OCI-LY1 (cell line): ENCODE measurements at regions not wholly inside any gene's neighbourhood (a gene's known extent, or its start where the extent isn't known, plus 50 kb on each side); places are given as distances from the start of the nearest gene placed in this dataset.

Source experiments
- H2AFZ ChIP-seq: fragments of 200-600 bp; sonication (generic), shearing (Covaris generic); 2 replicates; pipeline ENCODE4 v1.6.0; 2014; ENCODE audit warnings: antibody characterized with exemption, mild to moderate bottlenecking, low read length
- H3F3A ChIP-seq: fragments of 200-600 bp; sonication (generic), shearing (Covaris generic); 2 replicates; pipeline ENCODE4 v1.6.0; 2014; ENCODE audit warnings: mild to moderate bottlenecking, antibody characterized with exemption, low read length, moderate library complexity; ENCODE audit not compliant: insufficient read depth
- H3K27ac ChIP-seq: fragments of 200-600 bp; sonication (generic); 2 replicates; pipeline ENCODE4 v1.5.1; 2014; ENCODE audit warnings: low read length, mixed run types, mild to moderate bottlenecking, low read depth; ENCODE audit not compliant: poor library complexity, severe bottlenecking
- H3K27me3 ChIP-seq: fragments of 200-600 bp; sonication (generic); 2 replicates; pipeline ENCODE4 v1.6.0; 2014; ENCODE audit warnings: antibody characterized with exemption, mild to moderate bottlenecking, low read length, moderate library complexity; ENCODE audit not compliant: insufficient read depth
- H3K36me3 ChIP-seq: fragments of 200-600 bp; sonication (generic); 2 replicates; pipeline ENCODE4 v1.6.1; 2014; ENCODE audit warnings: mild to moderate bottlenecking, antibody characterized with exemption, low read length, moderate library complexity, mixed read lengths; ENCODE audit not compliant: insufficient read depth
- H3K4me1 ChIP-seq: fragments of 200-600 bp; sonication (generic); 2 replicates; pipeline ENCODE4 v1.5.1; 2014; ENCODE audit warnings: mild to moderate bottlenecking, low read length, moderate library complexity; ENCODE audit not compliant: insufficient read depth, severe bottlenecking
- H3K4me2 ChIP-seq: fragments of 200-600 bp; sonication (generic), shearing (Covaris generic); 2 replicates; pipeline ENCODE4 v1.6.1; 2014; ENCODE audit warnings: low read length
- H3K4me3 ChIP-seq: fragments of 200-600 bp; sonication (generic); 2 replicates; pipeline ENCODE4 v1.5.1; 2014; ENCODE audit warnings: low read length, low read depth, mild to moderate bottlenecking, mixed read lengths; ENCODE audit not compliant: poor library complexity, severe bottlenecking
- H3K79me2 ChIP-seq: fragments of 200-600 bp; shearing (Covaris generic); 2 replicates; pipeline ENCODE4 v1.6.1; 2016; ENCODE audit warnings: mixed run types, low read length, mixed read lengths; ENCODE audit not compliant: insufficient read depth
- H3K9ac ChIP-seq: fragments of 200-600 bp; sonication (generic), shearing (Covaris generic); 2 replicates; pipeline ENCODE4 v1.6.1; 2014; ENCODE audit warnings: mild to moderate bottlenecking, low read length, mixed read lengths
- H3K9me2 ChIP-seq: fragments of 200-600 bp; sonication (generic), shearing (Covaris generic); 2 replicates; pipeline ENCODE4 v1.6.1; 2014; ENCODE audit warnings: low read depth, mild to moderate bottlenecking, low read length, mixed read lengths
- H3K9me3 ChIP-seq: fragments of 200-600 bp; shearing (Covaris generic); 2 replicates; pipeline ENCODE4 v1.6.1; 2014; ENCODE audit warnings: low read length, mixed read lengths
- H4K20me1 ChIP-seq: fragments of 200-600 bp; sonication (generic), shearing (Covaris generic); 2 replicates; pipeline ENCODE4 v1.6.0; 2016; ENCODE audit warnings: mild to moderate bottlenecking, low read length; ENCODE audit not compliant: insufficient read depth
- CTCF ChIP-seq: fragments of 200-600 bp; sonication (generic), shearing (Covaris generic); IDR thresholded peaks from 2 replicates; pipeline ENCODE4 v1.5.1; 2017; ENCODE audit warnings: mild to moderate bottlenecking, antibody characterized with exemption, low read length, moderate library complexity, mixed read lengths
- EZH2 ChIP-seq: fragments of 200-600 bp; sonication (generic), shearing (Covaris generic); IDR thresholded peaks from 2 replicates; pipeline ENCODE4 v1.8.0; 2017; ENCODE audit warnings: borderline replicate concordance, mixed run types, mild to moderate bottlenecking, antibody characterized with exemption, low read length, moderate library complexity, mixed read lengths

GRCh38 chr1:217921126-217921904, 290.2 kb downstream of the SPATA17 start:
- no peak overlapping the region for H3K4me3 ChIP-seq
- H3K27ac ChIP-seq, result no peak overlapping the region
- TF ChIP-seq EZH2 (no peak), CTCF (no peak)
- no peaks in the 10 kb centered on the region for H3K9me3 ChIP-seq
- H3K79me2 ChIP-seq, result no peaks in the 10 kb centered on the region
- no peaks in the 10 kb centered on the region for H3K36me3 ChIP-seq
- H3K9me2 ChIP-seq, result no peaks in the 10 kb centered on the region
- H3K9ac ChIP-seq, result no peak overlapping the region
- H3K4me1 ChIP-seq, result no peaks in the 10 kb centered on the region
- H4K20me1 ChIP-seq, result no peaks in the 10 kb centered on the region
- H2AFZ ChIP-seq, result no peak overlapping the region
- H3K27me3 ChIP-seq, result no peaks in the 10 kb centered on the region
- H3F3A ChIP-seq, result no peaks in the 10 kb centered on the region
- no peak overlapping the region for H3K4me2 ChIP-seq

DNA sequence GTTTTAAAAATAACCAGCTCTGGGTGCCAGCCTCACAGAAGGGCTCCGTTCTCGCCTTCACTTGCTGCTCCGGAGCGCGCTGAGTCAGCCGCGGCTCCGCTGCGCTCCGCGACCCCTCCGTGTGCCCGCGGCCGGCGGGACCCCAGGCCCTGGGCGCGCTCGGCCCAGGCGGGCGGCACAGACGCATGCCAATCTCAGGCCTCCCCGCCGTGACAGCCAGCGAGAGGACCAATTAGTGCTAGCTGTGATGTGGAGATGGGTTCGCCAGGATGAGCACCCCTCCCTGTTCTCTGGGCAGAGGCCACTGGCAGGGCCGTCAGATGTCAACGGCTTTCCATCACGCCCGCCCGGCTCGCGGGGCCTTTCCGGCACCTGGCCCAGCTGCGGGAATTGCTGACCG, 293.8 kb downstream of the SPATA17 start:
- Histone ChIP-seq H3K9me3 (no peaks in the 10 kb centered on the region), H2AFZ (no peak overlapping the region), H3K4me1 (no peaks in the 10 kb centered on the region), H3K79me2 (no peaks in the 10 kb centered on the region), H3K27ac (no peak overlapping the region), H3K4me2 (no peak overlapping the region), H3F3A (no peaks in the 10 kb centered on the region), H3K9ac (no peak overlapping the region), H4K20me1 (no peaks in the 10 kb centered on the region), H3K9me2 (no peaks in the 10 kb centered on the region), H3K4me3 (no peak overlapping the region), H3K27me3 (no peaks in the 10 kb centered on the region), H3K36me3 (no peaks in the 10 kb centered on the region)
- TF ChIP-seq EZH2, result no peak
- no peak for TF ChIP-seq CTCF

DNA sequence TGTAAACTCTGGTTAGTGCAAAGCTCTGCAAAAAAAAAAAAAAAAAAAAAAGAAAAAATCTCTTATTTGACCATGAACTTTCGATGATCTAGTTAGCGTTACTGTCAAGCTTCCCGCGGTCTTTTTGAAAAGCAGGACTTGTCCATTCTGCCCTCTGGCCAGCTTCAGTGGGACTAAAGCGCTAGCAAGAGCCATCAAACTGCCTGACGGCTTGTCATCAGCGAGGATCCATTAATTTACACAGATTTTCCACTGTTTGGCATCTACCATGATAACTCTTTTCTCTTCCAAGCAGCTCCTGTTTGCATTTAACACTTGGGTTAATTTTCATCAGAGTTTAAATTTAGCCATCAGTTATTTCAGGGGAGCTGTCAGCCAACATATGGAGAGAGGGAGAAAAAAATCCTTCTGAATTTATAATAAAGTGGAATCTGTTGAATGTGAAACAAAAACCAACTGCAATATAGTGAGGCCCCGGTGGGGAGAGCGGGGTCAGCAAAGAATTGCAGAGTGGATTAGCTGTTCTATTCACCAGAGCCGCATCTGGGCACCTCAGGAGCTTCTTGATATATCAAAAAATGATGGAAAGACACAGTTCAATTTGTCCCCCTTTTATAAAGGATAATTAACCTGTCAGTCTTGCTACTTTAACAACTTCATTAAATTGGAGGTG, 298.2 kb downstream of the SPATA17 start:
- no peak overlapping the region for H3K27ac ChIP-seq
- H3K4me3 ChIP-seq, result no peak overlapping the region

More for the DNA sequence above, 298.2 kb downstream of the SPATA17 start:
- no peaks in the 10 kb centered on the region for H3K27me3 ChIP-seq
- H2AFZ ChIP-seq, result no peak overlapping the region
- TF ChIP-seq CTCF (no peak), EZH2 (no peak)
- no peaks in the 10 kb centered on the region for H3K9me3 ChIP-seq
- H3K9me2 ChIP-seq, result no peaks in the 10 kb centered on the region
- no peaks in the 10 kb centered on the region for H4K20me1 ChIP-seq
- H3K79me2 ChIP-seq, result no peaks in the 10 kb centered on the region
- no peaks in the 10 kb centered on the region for H3F3A ChIP-seq
- no peak overlapping the region for H3K4me2 ChIP-seq
- H3K9ac ChIP-seq, result no peak overlapping the region
- H3K36me3 ChIP-seq, result no peaks in the 10 kb centered on the region
- no peaks in the 10 kb centered on the region for H3K4me1 ChIP-seq
